ENCODE measurements at regions not wholly inside any gene's neighbourhood (a gene's known extent, or its start where the extent isn't known, plus 50 kb on each side); places are given as distances from the start of the nearest gene placed in this dataset.

DNA sequence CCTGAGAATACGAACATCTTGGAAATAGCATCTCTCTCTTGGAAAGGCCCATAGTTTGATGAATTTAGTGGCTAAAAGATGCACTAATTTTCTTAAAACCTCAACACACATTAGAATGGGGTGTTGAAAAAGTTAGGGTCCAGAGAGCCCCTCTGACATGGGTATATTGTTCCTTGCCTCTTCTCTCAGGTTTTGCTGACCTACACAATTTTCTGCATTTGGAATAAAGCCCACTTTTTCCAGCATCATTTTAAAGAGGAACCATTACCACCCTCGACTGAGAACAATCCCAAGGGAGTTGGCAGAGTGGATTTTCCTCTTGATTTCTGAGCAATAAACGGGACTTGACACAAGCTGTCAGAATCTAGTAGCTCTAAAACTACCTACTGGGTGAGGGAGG, 156.1 kb downstream of the PMP22 start:
- no peak for DNase-seq

DNA sequence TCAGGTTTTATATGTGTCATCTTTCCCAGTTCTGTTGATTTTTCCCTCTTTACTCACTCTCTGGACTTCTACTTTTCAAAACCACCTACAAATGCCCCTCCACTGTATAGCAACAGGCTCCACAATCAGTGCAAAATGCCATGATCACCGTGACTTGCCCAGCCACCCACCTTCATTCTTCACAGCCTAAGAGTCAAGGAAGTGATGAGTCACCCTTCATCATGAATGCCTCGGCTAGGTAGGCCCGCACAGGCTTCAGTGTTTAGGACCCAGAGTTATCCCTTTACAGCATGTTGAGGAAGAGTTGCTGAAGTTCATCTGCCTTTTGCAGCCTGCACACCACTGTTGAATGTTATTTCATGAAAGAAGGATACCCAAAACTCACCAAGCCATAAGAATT, 158.6 kb downstream of the PMP22 start:
- DNase-seq, result no peak

DNA sequence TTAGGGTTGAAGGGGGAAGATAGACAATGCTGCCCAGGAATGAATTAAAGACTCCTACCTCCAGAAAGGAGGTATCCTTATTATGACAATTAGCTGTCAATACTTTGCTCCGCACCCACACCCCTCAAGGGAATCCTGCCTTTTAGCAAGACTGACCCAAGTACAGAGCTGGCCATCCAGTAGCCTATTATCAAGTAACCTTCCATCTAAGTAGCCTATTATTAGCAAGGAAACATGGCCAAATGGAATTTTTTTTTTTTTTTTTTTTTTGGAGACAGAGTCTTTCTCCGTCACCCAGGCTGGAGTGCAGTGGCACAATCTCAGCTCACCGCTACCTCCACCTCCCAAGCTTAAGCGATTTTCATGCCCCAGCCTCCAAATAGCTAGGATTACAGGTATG, 161.3 kb downstream of the PMP22 start:
- no peak for DNase-seq

DNA sequence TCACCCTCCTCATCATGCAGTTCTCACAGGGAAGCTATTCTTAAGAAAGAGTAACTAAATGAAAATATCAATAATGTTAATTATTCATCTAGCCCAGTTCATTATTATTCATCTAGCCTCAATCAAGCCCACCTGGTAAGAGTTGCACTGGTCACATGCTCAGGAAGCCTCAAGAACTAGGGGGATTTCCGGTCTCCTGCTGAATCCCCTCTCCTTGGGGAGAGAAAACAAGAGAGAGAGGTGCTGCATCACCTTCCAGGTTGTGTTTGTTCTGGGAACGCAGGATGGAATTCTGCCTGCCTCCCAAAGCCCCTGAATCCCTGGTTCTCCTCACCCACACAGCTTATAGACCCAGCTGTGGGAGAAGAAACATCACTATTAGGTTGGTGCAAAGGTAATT, 164.0 kb downstream of the PMP22 start:
- no peak for DNase-seq

DNA sequence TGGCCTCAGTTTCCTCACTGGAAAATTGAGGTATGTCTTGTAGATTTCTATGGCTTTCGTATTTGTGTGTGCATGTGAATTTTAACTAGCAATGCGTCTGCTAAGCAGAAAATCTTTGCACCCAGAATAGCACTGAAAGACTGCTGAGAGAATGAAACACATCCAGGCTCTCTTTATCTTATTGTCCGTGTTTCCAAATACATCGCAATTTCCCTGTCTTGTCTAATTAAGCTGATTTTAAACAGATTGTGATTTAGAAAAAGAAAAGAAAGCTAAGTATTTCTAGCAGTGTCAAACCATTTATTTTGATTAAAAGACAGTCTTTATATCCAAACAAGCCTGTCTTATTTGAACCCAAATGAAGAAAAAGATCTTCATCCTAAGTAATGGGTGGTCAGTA, 168.6 kb downstream of the PMP22 start:
- no peak for DNase-seq

DNA sequence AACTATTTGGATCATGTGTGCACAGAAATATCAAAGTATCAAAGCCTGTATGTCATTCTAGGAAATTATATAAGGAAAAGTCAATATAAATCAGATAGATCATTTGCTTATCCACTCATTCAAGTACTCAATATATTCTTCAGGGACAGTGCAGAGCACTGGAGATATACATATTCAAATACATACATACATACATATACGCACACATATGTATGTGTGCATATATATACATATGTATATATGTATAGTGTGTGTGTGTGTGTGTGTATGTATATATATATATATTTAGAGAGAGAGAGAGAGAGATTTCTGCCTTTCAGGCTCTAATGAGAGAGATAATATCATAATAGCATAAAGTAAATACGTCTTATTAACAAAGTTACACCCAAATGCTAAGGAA, 169.2 kb downstream of the PMP22 start:
- DNase-seq, result no peak

DNA sequence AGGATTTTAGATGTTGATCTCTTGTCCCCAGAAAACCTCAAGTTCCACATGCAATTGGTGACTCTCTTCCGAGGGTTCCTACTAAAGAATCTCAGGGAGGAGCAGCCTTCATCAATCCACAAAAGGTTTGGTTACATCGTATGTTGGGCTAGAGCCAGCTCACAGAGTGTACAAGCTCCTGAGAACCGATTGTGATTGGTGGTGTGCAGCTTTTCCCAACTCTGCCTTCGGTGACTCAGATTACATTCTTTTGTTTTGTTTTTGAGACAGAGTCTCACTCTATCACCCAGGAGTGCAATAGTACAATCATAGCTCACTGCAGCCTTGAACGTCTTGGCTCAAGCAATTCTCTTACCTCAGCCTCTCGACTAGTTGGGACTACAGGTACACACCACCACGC, 172.4 kb downstream of the PMP22 start:
- DNase-seq, result no peak

DNA sequence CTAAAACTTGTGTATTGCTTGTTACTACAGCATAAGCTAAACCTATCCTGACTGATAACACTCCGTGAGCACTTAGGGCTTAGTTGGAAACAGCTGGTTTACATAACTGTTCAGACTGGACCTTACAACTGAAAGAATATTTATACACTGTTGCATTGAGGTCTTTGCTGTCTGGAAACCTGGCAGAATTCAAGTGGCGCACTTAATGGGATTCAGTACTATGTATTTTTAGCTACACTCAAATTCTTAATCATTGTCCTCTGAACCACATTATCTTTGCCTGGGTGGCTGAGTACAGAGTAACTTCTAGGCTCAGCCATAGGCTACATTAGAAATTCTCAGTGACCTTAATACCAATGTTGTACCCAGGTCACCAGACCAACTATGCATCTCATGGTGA, 172.9 kb downstream of the PMP22 start:
- no peak for DNase-seq

DNA sequence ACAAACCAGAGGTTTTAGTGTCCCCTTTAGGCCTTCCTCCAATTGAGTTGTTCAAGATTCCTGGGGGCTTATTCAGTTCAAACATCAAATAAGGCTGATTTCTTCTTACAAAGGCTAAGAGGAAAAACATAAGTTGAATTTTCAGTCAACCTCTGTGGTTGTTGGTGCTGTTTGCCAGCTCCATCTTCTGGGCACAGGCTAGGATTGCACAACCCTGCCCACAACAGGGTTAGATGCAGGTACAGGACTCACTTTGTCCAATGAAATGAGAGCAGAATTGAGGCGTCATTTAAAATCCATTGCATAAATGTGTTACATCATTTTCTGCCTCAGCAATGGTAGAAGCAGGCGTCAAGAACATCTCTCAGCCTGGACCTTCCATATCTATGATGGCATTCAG, 173.3 kb downstream of the PMP22 start:
- DNase-seq, result no peak

DNA sequence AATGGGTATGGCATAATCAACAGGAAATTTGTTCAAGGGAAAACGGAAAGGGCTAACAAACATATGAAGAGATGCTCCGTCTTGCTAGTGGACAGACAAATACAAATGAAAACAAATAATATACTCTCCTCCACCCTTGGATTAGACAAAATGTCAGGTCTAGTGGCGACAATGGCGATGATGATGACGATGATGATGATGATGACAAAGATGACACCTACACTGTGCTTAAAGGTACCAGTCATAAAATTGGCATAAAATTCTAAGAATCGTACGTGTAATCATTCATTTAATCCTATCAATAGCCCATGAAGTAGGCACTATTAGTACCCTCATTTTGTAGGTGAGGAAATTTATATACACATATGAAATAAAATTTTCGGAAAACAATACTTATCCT, 174.6 kb downstream of the PMP22 start:
- DNase-seq, result no peak

DNA sequence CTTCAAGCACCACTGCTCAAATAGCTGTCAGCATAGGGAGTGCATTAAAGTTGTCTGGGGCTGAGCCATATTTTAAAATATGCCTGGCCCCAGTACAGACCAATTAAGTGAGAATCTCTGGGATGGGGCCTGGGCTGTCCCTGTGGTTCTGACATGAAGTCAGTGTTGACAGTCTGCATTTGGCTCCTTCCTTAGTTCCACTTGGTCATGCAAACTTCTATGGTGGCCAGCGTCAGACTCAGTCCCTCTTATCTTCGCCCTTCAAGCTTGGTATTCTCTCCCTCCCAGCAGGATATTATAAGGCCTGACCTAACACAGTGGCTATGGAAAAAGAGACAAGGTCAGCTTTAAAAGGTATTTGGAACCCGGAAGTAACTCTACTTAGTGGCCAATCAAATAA, 177.2 kb downstream of the PMP22 start:
- DNase-seq, result no peak

DNA sequence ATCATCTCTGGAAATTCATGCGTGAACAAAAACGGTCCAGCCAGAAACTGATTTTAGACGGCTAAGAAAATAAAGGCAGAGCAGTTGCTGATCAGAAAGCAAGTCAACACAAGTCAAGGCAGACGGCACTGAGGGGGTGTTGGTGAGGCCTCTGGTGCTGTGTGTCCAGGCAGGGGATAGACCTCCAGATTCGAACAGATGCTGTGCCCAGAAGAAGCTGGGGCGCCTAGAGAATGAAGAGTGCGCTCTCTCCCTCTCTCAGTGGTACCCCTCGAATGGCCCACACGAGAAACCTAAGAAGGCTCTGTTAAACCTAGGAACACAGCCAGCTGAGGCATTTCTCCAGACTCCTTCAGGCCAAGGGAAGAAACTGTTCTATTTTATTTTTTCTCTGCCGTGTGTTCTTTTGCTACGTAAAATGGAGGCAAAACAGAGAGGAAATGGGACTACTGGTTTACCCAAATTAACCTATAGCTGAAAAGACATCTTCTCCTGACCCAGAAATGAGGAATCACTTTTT, 178.3 kb downstream of the PMP22 start:
- no peak for DNase-seq

DNA sequence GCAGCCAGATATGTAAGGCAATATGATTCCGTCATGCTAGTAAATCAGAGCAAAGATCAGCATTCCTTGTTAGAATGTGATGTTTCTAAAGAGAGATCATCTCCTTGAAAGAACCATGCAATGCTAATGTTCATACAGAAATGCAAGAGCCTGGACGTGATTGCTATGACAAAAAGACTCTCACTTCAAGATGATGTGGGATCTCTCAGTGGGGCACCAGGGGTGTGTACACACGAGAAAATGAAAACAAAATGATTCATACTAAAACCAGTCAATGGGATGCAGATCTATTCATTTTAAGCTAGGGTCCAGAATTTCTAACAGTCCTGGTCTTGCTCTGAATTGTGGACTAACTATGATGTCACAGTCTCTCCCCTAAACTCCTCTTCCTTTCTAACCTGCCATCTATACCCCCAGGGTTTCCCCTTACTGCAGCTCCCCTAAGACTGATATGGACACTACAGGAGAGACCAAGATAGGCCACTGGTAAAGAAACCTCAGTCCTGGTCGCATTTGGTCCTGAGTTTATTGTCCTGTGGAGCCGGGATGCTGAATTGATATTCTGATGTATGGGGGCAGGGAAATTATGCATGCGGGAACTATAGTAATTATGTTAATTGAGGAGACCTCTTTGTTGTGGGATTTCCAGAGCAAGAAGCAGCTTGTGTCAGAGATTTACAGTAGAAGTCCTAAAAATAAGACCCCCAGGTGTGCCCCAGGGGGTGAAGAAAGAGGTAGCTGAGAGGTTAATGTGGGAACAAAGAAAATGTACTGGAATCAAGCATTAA, 179.0 kb downstream of the PMP22 start:
- no peak for DNase-seq

DNA sequence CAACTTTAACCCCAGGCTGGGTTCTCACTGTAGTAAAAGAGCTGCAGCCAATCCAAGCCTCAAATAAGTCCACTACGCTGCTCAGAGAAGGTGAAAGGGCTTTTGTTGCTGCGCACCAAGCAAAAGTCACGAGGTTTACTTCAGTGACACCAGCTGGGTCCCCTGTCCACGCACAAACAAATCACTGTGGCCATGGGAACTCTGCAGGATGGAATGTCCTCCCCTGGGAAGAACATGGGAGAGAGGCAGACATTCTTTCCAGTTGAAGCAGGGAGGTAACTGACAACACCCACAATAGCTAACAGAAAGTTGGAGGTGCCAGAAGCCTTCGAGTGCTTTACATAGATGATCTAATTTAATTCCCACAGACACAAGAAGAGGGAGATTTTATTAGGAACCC, 181.9 kb downstream of the PMP22 start:
- no peak for DNase-seq

DNA sequence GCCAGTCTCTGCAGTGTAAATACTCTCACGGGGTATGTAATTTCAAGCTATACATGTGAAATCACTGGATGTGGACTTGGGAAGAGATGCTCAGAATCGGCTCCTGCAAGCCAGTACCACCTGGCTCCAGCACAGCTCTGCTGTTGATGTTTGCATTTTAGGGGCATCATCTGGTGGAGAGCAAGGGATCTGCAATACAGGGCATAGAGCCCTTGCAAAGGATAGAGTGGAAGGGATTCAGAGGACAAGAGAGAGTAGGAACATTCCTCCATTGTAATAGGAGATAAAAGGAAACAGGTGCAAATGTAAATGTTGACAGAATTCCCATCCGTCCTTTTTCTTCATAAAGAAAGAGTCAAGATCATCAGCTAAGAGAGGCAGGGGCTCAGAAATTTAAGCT, 184.1 kb downstream of the PMP22 start:
- DNase-seq, result no peak

DNA sequence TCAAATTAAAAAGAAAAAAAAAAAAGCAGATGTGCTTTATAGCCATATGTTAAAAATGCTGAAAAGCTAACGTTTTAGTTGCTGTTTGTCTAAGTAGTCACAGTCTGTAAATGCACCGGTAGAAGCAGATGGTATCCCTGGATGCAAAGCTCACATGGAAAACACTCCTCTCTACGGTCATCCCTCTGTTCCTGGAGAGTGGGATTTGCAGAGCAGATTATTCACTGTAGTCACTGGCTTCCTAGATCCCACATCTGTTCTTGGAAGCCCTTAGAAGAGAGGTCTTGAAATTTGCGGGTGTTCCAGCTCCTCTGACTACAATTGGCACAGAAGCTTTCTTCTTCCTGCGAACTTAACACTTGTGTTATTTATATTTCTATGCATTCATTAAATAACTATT, 186.6 kb downstream of the PMP22 start:
- DNase-seq, result no peak

DNA sequence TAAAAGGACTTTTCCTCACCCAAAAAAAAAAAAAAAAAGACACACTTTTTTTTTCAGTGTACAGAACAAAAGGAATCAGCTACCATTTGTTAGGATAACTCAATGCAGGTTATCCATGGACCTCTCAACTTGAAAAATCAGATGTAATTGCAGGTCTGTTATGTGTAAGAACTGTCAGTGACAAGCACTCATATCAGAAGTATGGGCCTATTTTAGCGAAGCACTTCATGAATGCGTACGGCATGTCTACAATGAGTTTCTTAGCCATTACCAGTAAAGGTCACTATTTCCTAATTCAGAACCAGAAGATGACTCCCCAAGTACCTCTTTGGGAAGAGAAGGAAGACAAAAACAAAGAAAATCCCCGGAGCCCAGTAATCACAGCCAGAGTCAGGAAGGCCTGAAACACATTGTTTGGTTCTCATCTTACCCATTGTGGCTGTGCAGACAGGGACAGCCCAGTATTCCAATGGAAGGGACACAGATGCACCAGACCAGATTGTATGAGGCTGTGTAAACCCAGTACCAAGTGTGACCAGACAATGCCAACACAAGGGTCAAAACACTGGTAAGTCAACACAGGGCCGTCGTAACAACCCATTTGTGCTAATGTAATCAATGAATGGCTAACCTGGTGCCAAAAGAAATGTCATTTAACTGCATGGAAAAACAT, 188.0 kb downstream of the PMP22 start:
- no peak for DNase-seq

DNA sequence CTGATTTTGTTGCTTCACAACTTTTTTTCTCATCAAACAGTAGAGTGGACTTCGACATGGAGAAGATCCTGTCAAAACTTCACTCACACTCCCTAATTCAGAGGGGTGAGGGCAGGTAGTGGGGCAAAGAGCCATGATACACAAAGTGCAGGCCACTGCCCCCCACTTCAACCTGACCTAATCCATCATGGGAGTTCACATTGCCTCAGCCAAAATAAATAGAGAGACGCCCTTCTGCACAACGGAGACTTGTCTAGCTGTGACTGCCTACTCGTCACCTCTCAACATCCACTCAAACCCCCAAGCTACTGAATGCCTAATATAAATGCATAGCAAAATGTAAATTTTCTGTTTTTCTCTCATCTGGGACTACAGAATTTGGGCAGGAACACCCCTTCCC, 213.2 kb downstream of the PMP22 start:
- DNase-seq, result no peak

DNA sequence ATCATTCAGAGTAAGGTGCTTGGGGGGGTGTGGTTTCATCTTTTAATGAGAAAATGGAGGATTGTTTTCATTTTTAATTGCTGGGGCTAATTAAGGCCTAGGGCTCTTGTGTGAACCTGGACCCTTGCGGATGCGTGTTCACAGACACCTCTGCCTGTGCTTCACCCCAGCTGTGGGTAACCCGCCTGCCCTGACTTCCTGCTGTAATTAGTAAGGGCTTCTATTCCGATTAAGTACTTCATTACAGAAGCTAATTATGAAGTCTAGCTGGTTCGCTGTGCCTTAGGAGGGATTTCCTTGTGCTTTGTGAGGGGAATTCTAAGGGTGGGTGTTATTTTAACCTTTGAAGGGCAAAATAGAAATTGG, 215.3 kb downstream of the PMP22 start:
- DNase-seq, result no peak

DNA sequence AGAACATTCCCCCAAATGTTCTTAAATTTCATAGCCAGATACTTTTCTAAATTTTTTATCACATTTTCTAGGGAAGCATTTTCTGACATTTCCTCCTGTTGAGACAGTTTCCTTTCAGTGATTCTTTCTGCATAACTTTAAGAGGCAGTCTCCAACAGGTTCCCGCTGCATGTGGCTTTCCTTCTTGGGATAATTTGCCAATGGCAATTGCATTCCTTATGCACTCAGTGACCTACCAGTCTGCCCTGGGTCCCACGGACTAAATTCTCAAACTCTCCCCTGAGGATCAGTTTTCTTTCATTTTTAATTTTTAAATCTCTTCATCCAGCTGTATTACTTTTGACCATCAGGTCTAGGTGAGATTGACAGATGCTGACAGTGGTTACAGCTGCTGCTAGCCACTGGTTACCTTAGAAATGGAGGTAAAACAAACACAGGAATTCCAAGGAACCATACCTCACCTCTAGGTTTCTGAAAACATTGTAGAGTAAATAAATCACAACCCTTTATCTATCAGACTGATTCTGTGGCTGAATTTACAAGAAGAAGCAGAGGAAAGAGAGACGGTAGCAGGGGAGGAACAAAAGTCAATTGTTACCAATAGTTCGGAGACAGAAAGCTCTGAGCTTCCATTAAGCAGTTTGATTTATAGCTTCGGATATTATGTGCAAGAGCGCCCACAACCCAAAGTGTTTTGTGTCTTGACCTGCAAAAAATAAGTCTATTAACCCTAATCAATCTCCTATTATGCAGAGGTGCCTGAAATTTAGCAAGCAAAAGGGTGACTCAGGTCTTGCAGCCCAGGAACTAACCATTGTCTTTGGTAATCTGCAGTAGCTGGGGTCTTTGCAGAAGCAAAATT, 216.0 kb downstream of the PMP22 start:
- no peak for DNase-seq

DNA sequence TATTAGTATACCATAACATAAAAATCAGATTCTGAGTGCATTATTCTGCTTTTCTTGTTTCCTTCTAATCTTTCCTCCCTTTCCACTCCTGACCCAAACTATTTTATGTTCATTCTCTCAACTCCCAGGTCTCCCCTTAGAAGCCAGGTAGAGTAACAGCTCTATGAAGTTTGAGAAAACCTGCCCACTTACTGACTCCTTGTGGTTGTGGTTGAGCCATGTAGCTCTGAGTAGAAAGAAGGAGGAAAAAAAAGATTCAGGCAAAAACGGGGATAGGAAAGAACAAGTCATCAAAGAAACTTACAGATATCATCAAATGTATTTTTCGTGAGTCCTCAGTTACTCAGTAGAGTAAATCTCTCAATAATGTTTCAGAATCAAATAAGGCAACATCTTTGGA, 216.7 kb downstream of the PMP22 start:
- DNase-seq, result no peak

DNA sequence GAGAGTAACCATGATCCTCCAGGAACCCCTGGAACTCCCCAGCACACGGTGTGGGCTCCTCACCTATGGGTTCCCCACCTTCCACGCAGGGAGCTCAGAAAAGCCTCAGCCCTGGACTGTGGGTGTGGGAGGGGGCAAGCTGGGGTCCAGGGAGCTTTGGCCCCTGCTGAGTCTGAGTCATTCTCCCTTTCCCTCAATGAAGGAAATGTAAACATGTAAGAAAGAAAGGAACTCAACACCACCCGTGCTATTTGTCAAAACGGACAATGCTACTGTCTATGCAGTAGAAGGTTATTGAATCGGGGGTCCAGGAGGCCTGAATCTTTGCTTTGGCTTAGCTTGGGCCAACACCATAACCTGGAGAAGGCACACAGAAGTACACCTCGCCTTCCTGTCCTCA, 222.8 kb downstream of the PMP22 start:
- no peak for DNase-seq

DNA sequence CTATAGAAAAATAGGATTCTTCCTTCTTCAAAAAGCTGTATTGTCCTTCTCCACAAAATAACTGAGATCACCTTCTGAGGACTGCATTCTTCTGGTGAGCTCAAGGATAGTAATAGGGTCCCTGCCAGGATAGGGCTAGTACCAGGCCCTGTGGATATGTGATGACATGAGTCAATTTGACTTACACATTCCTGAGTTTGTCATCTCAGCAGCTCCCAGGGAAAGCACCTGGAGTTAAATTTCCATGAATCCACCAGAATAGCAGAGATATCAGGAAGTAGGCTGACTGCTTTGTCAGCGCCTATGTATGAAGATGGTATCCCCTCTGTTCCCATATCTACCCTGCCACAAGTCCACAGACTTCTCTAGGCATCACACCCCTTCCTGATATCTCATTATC, 225.8 kb downstream of the PMP22 start:
- no peak for DNase-seq

DNA sequence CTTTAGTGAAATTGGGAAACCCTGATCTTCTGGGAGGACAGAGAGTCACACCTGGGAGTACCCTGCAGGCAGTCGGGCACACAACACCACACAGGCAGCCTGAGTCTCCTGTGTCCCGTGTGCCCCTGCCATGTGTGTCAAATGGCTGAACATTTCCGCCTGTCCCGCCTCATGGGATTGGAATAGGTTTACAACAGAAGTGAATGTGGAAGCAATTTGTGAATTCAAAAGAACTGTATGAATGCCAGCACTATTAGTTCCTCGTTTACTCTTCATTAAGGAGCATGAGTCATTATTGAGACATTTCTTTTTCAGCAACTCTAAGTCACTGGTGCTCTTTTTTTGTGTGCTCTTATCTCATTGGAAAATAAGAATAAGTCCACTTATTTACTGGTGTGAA, 226.5 kb downstream of the PMP22 start:
- DNase-seq, result no peak

Data from CD4-positive, alpha-beta T cell treated with Interleukin-6 for 4 hours (primary cell).